DND-41 (cell line): ENCODE measurements at regions not wholly inside any gene's neighbourhood (a gene's known extent, or its start where the extent isn't known, plus 50 kb on each side); places are given as distances from the start of the nearest gene placed in this dataset.

Experiments used
- ATAC-seq: fragments of 200-7000 bp; cut with Tn5 transposase; 3 replicates; pipeline ENCODE4 v1.9.1; 2021; ENCODE audit warnings: low read depth; ENCODE audit not compliant: insufficient read depth
- DNase-seq: peaks from one replicate; pipeline ENCODE4 v3.0.0-alpha.2; 2020
- H2AFZ ChIP-seq: 2 replicates; pipeline ENCODE4 v1.6.0; 2012; ENCODE audit warnings: low read depth, low read length
- H3K27ac ChIP-seq: 2 replicates; pipeline ENCODE4 v1.5.1; 2012; ENCODE audit warnings: low read length, inconsistent platforms
- H3K27me3 ChIP-seq: fragments of 200-600 bp; sonication (generic); 2 replicates; pipeline ENCODE4 v1.6.0; 2012; ENCODE audit warnings: low read length, mild to moderate bottlenecking, inconsistent platforms; ENCODE audit not compliant: insufficient read depth, poor library complexity
- H3K36me3 ChIP-seq: 2 replicates; pipeline ENCODE4 v1.5.1; 2012; ENCODE audit warnings: low read length, inconsistent platforms; ENCODE audit not compliant: insufficient read depth
- H3K4me1 ChIP-seq: 2 replicates; pipeline ENCODE4 v1.5.1; 2012; ENCODE audit warnings: mild to moderate bottlenecking, low read length; ENCODE audit not compliant: insufficient read depth
- H3K4me2 ChIP-seq: 2 replicates; pipeline ENCODE4 v1.6.0; 2012; ENCODE audit warnings: mild to moderate bottlenecking, moderate library complexity, low read length, inconsistent platforms; ENCODE audit not compliant: insufficient read depth
- H3K4me3 ChIP-seq, 2 experiments: fragments of 200-600 bp in 1 of 2; shearing (Covaris generic) in 1 of 2; 2 replicates each; pipeline ENCODE4 v1.5.1; 2012 to 2016; ENCODE audit warnings: inconsistent platforms in 2 of 2, low read length in 2 of 2, mild to moderate bottlenecking in 2 of 2, low read depth in 1 of 2, moderate library complexity in 1 of 2
- H3K79me2 ChIP-seq: 2 replicates; pipeline ENCODE4 v1.6.0; 2012; ENCODE audit warnings: low read length, inconsistent platforms; ENCODE audit not compliant: insufficient read depth
- H3K9ac ChIP-seq: 2 replicates; pipeline ENCODE4 v1.6.0; 2012; ENCODE audit warnings: low read depth, mild to moderate bottlenecking, inconsistent platforms, low read length, moderate library complexity
- H3K9me3 ChIP-seq: 2 replicates; pipeline ENCODE4 v1.5.1; 2012; ENCODE audit warnings: low read length, moderate library complexity, mild to moderate bottlenecking, inconsistent platforms; ENCODE audit not compliant: insufficient read depth, severe bottlenecking
- H4K20me1 ChIP-seq: 2 replicates; pipeline ENCODE4 v1.6.0; 2012; ENCODE audit warnings: low read length; ENCODE audit not compliant: insufficient read depth
- CTCF ChIP-seq: IDR thresholded peaks from 2 replicates; pipeline ENCODE4 v1.5.1; 2012; ENCODE audit warnings: borderline replicate concordance, low read length, moderate library complexity, mild to moderate bottlenecking; ENCODE audit not compliant: poor library complexity, severe bottlenecking; ENCODE audit errors: extremely low read depth
- EZH2 ChIP-seq: IDR thresholded peaks from 3 replicates; pipeline ENCODE4 v1.6.1; 2012; ENCODE audit warnings: borderline replicate concordance, low read depth, mild to moderate bottlenecking, moderate library complexity, low read length, inconsistent platforms; ENCODE audit not compliant: severe bottlenecking

GRCh38 chr4:188647820-188648370 is 508.7 kb downstream of the TRIML1 start:
- Histone ChIP-seq H2AFZ (no peak overlapping the region), H3K36me3 (no peaks in the 10 kb centered on the region), H3K9ac (no peak overlapping the region), H3K4me1 (no peaks in the 10 kb centered on the region), H3K79me2 (no peaks in the 10 kb centered on the region), H3K9me3 (peaks cover 3% of the 10 kb centered on the region), H3K27ac (no peak overlapping the region), H3K4me3 (no peak overlapping the region), H3K4me2 (no peak overlapping the region), H3K27me3 (no peaks in the 10 kb centered on the region), H4K20me1 (no peaks in the 10 kb centered on the region)
- ATAC-seq (no peak), DNase-seq (no peak)
- TF ChIP-seq EZH2 (no peak), CTCF (no peak)

GRCh38 chr4:188649635-188650034 is 510.4 kb downstream of the TRIML1 start:
- H3K27ac ChIP-seq: no peak overlapping the region
- no peaks in the 10 kb centered on the region for H3K27me3 ChIP-seq
- no peak overlapping the region for H2AFZ ChIP-seq
- peaks cover 3% of the 10 kb centered on the region for H3K9me3 ChIP-seq
- H3K4me3 ChIP-seq: no peak overlapping the region
- no peaks in the 10 kb centered on the region for H3K4me1 ChIP-seq
- no peak for DNase-seq
- no peaks in the 10 kb centered on the region for H3K36me3 ChIP-seq
- no peak for TF ChIP-seq CTCF
- TF ChIP-seq EZH2: no peak
- no peak for ATAC-seq
- no peak overlapping the region for H3K9ac ChIP-seq
- H3K4me2 ChIP-seq: no peak overlapping the region
- no peaks in the 10 kb centered on the region for H4K20me1 ChIP-seq
- no peaks in the 10 kb centered on the region for H3K79me2 ChIP-seq

- no peaks in the 10 kb centered on the region for H3K79me2 ChIP-seq
- no peaks in the 10 kb centered on the region for H4K20me1 ChIP-seq
- H3K27ac ChIP-seq: no peak overlapping the region
- H3K4me3 ChIP-seq: no peak overlapping the region
- no peak overlapping the region for H3K4me2 ChIP-seq
- H3K9ac ChIP-seq: no peak overlapping the region
- H3K36me3 ChIP-seq: no peaks in the 10 kb centered on the region
- H3K27me3 ChIP-seq: no peaks in the 10 kb centered on the region
- ATAC-seq (no peak), DNase-seq (no peak)
- H3K9me3 ChIP-seq: peaks cover 3% of the 10 kb centered on the region
- TF ChIP-seq EZH2: no peak
- no peak for TF ChIP-seq CTCF
- no peaks in the 10 kb centered on the region for H3K4me1 ChIP-seq
- H2AFZ ChIP-seq: no peak overlapping the region
Observed at GRCh38 chr4:188650516-188650915, 511.3 kb downstream of the TRIML1 start.

- Histone ChIP-seq H3K36me3 (no peaks in the 10 kb centered on the region), H3K4me1 (no peaks in the 10 kb centered on the region)
- no peak for ATAC-seq
Observed at GRCh38 chr4:188657365-188657764, 518.1 kb downstream of the TRIML1 start.

More at GRCh38 chr4:188657365-188657764, 518.1 kb downstream of the TRIML1 start:
- H4K20me1 ChIP-seq: no peaks in the 10 kb centered on the region
- no peak overlapping the region for H3K4me2 ChIP-seq
- no peak for TF ChIP-seq CTCF
- TF ChIP-seq EZH2: no peak
- H3K27me3 ChIP-seq: no peaks in the 10 kb centered on the region
- no peak overlapping the region for H2AFZ ChIP-seq
- no peak overlapping the region for H3K9ac ChIP-seq
- H3K27ac ChIP-seq: no peak overlapping the region
- H3K9me3 ChIP-seq: peaks cover 7% of the 10 kb centered on the region
- no peaks in the 10 kb centered on the region for H3K79me2 ChIP-seq
- no peak overlapping the region for H3K4me3 ChIP-seq
- DNase-seq: no peak
